K562 (cell line): ENCODE measurements at regions not wholly inside any gene's neighbourhood (a gene's known extent, or its start where the extent isn't known, plus 50 kb on each side); places are given as distances from the start of the nearest gene placed in this dataset.

Experiments
- CHD7 ChIP-seq: fragments of 200-600 bp; sonication (generic); IDR thresholded peaks from one replicate; pipeline ENCODE4 v1.6.1; 2012; ENCODE audit warnings: mild to moderate bottlenecking, low read depth, low read length, inconsistent platforms

- no peak for TF ChIP-seq CHD7
- TF ChIP-seq, all 486 proteins: peak for 0
Observed at GRCh38 chr9:7320841-7321240, 478.7 kb downstream of the DMAC1 start (continued).
